ENCODE measurements at regions not wholly inside any gene's neighbourhood (a gene's known extent, or its start where the extent isn't known, plus 50 kb on each side); places are given as distances from the start of the nearest gene placed in this dataset.

DNA sequence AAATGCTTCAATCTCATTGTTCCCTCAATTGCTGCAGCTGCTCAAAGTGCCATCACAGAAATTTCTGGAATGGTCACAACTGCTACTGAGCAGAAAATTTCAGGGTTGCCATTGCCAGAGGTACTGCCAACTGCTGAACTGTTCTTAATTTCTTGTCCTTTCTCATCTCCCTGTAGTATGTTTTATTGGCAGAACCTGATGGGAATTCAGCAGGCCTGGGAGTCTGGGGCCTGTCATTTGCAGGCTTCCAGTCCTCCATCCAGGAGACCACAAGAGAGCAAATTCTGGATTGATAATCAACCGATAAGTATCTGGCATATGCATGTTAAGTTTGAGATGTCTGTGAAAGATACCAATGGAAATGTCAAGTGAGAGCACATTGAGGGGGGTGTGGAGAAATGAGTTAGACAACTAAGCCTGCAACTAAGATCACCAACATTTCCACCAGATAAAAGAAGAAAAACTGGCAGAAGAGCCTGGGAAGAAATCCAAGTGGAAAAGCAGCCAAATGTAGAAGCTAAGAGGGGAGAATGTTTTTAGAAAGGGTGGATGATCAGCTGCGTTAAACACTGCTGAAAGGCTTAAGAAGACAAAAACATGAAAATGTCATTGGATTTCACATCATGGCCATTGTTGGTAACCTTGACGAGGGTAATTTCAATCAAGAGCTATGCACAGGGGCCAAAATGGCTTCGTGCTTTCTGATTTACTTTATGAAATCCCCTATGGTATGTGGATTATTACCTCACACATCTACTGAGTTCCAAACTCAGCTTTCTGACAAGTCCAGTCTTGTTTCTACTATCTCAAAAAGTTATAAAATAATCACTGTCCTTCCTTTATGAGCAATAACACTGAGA lies 648.1 kb downstream of the PLPP3 start:
- TF ChIP-seq CTCF (conservative IDR thresholded peaks at IDR 0.05; ENCODE audit: low read length) (no peak), EZH2phosphoT487 (IDR thresholded peaks at IDR 0.05; ENCODE audit: borderline replicate concordance, low read depth, low read length) (no peak)
